NB4 (cell line): ENCODE measurements at regions not wholly inside any gene's neighbourhood (a gene's known extent, or its start where the extent isn't known, plus 50 kb on each side); places are given as distances from the start of the nearest gene placed in this dataset.

Experiments
- DNase-seq: peaks from one replicate; pipeline ENCODE4 v3.0.0; 2010; ENCODE audit warnings: low read depth
- H3K4me3 ChIP-seq: one replicate; pipeline ENCODE4 v1.5.1; 2011; ENCODE audit warnings: mild to moderate bottlenecking, low read depth, low read length, moderate library complexity
- CTCF ChIP-seq: IDR thresholded peaks from one replicate; pipeline ENCODE4 v1.5.1; 2012; ENCODE audit warnings: low read depth, low read length
- MAX ChIP-seq: IDR thresholded peaks from 2 replicates; pipeline ENCODE4 v1.6.1; 2011; ENCODE audit warnings: low read depth, low read length
- MYC ChIP-seq: IDR thresholded peaks from 2 replicates; pipeline ENCODE4 v1.6.1; 2011; ENCODE audit warnings: low read depth, low read length
- POLR2A ChIP-seq: IDR thresholded peaks from 2 replicates; pipeline ENCODE4 v1.6.1; 2011; ENCODE audit warnings: mild to moderate bottlenecking; ENCODE audit not compliant: insufficient read length; ENCODE audit errors: extremely low read depth

- no peak for DNase-seq
- TF ChIP-seq POLR2A (no peak), MAX (no peak), MYC (no peak), CTCF (no peak)
Observed at GRCh38 chr2:4475618-4476017, 772.2 kb downstream of the DCDC2C start.

DNA sequence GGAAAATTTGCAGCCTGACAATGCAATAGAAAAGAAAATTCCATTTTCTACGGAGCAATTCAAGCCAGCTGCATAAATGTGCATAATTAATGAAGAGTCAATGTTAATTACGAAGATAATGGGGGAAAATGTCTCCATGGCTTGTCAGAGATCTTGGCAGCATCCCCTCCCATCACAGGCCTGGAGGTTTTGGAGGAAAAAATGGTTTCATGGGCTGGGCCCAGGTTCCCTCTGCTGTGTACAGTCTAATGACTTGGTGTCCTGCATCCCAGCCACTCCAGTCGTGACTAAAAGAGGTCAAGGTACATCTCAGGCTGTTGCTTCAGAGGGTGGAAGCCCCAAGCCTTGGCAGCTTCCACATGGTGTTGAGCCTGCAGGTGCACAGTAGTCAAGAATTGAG lies 779.7 kb downstream of the DCDC2C start:
- no peak for DNase-seq
- no peak for TF ChIP-seq POLR2A
- TF ChIP-seq MYC, result no peak
- no peak for TF ChIP-seq CTCF
- no peak for TF ChIP-seq MAX
- no peak overlapping the region for H3K4me3 ChIP-seq

More at GRCh38 chr2:4475618-4476017, 772.2 kb downstream of the DCDC2C start:
- H3K4me3 ChIP-seq, result no peak overlapping the region

DNA sequence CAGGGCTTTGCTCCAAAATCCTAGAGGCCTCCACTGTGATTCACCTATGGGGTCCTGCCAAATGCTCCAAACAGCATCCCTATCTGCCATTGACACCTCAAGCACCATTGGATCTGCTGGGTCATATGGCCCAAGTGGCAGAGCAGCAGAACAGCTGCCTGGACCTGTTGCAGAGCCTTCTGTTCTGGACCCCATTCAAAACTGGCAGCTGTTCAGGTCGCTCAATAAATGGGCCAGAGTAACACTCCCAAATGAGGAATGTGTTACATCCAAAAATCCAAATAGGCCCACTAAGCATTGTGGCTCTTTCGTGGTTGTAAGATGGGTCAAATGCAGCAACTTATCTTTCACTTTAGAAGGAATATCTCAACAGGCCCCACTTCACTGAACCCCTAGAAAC lies 783.6 kb downstream of the DCDC2C start:
- DNase-seq, result no peak
- TF ChIP-seq MYC (no peak), MAX (no peak), POLR2A (no peak), CTCF (no peak)
- no peak overlapping the region for H3K4me3 ChIP-seq

DNA sequence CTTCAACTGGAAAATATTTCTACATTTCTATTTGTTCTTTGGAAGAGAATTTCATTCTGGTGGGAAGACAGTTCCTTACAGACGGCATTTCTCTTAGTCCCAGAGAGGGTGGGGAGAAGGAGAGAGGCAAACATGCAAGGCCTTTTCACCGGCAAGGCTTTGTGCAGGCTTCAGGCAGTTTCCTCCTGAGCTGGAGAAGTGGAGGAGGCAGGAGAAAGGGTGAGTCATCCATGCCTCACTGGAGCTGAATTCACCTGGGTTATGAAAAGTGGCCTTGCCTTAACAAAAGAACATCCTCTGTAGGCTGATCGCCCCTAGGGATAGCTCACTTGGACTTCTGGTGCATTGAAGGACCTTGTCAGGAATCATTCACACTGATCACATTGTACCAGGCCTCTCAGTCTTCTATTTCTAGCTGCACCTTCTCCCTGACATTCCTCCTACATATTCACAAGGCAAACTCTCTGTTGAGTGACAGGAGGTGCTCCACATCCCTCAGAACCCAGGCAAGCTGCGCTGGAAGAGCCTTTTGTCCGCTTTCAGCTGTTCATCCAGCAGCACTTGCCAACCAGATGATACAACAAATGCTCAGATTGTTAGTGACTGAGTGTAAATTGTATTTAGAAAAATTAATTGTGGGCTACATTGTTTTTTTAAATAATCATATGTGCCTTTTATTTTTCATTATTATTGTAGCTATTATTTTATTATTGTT lies 796.1 kb downstream of the DCDC2C start:
- no peak for TF ChIP-seq POLR2A
- no peak for TF ChIP-seq MYC
- no peak for TF ChIP-seq MAX
- no peak for DNase-seq
- no peak overlapping the region for H3K4me3 ChIP-seq

DNA sequence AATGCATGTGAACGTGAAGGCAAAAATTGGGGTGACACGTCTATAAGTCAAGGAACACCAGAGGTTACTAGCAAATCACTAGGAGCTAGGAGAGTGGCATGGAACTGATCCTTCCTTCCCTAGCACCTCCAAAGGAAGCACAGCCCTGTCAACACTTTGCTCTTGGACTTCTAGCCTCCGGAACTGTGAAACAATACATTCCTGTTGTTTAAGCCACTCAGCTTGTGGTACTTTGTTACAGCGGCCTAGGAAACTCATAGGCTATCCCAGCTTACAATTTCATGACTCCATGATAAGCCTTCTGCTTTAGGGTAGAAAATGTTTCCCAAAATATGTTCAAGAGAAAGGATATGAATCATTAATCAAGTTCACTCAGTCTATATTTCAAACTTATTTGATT lies 798.1 kb downstream of the DCDC2C start:
- H3K4me3 ChIP-seq, result no peak overlapping the region
- no peak for DNase-seq
- TF ChIP-seq CTCF, result no peak

GRCh38 chr2:4502230-4502843 lies 799.0 kb downstream of the DCDC2C start:
- TF ChIP-seq MAX (no peak), MYC (no peak), POLR2A (no peak), CTCF (no peak)
- no peak for DNase-seq

More at GRCh38 chr2:4502230-4502843, 799.0 kb downstream of the DCDC2C start:
- no peak overlapping the region for H3K4me3 ChIP-seq
